ENCODE measurements at regions not wholly inside any gene's neighbourhood (a gene's known extent, or its start where the extent isn't known, plus 50 kb on each side); places are given as distances from the start of the nearest gene placed in this dataset.

- TF ChIP-seq, protein P1, sequence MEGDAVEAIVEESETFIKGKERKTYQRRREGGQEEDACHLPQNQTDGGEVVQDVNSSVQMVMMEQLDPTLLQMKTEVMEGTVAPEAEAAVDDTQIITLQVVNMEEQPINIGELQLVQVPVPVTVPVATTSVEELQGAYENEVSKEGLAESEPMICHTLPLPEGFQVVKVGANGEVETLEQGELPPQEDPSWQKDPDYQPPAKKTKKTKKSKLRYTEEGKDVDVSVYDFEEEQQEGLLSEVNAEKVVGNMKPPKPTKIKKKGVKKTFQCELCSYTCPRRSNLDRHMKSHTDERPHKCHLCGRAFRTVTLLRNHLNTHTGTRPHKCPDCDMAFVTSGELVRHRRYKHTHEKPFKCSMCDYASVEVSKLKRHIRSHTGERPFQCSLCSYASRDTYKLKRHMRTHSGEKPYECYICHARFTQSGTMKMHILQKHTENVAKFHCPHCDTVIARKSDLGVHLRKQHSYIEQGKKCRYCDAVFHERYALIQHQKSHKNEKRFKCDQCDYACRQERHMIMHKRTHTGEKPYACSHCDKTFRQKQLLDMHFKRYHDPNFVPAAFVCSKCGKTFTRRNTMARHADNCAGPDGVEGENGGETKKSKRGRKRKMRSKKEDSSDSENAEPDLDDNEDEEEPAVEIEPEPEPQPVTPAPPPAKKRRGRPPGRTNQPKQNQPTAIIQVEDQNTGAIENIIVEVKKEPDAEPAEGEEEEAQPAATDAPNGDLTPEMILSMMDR (IDR thresholded peaks at IDR 0.05) = no peak
- ChIA-PET POLR2A (interaction anchor here (0.8 to 2.4 kb wide), 11 partner anchors 13 to 668 kb away, joined by 3 to 16 read pairs (median 4); partner anchors contain the start of genes CCDC93, DDX18 and INSIG2), CTCF (interaction anchor here (0.8 to 1.9 kb wide), 3 partner anchors 16 to 184 kb away, joined by 3 to 7 read pairs (median 5); no protein-coding TSS in a partner anchor)
- peak overlapping the region; percentile 96 for H3K4me3 Mint-ChIP-seq
- DNase-seq (no peak), ATAC-seq (ENCODE audit: poor library complexity) (no peak)
- Histone ChIP-seq H3K4me3 (ENCODE audit: low read length) (peak overlapping the region; percentile 76), H3K27ac (ENCODE audit: low read depth in 1 of 2, low read length in 2 of 2) (peak overlapping the region in 1 of 2 donors; percentile 53), H3K4me1 (ENCODE audit: insufficient read depth, low read length) (peaks cover 18% of the 10 kb centered on the region), H3K27me3 (ENCODE audit: control insufficient read depth in 1 of 2, insufficient read depth in 2 of 2, low read length in 2 of 2) (no peaks in the 10 kb centered on the region), H3K36me3 (ENCODE audit: insufficient read depth, low read length) (no peaks in the 10 kb centered on the region), H3K9me3 (ENCODE audit: control insufficient read depth in 1 of 2, insufficient read depth in 1 of 2, low read length in 2 of 2) (no peaks in the 10 kb centered on the region)
- no peaks in the 10 kb centered on the region for H3K9me3 Mint-ChIP-seq
- H3K27me3 Mint-ChIP-seq = no peaks in the 10 kb centered on the region
- intact Hi-C loops (cut with DNase I, micrococcal nuclease) = loop anchor here (2.0 to 10.0 kb wide), 8 partner anchors 92 to 1180 kb away; partner anchors contain the start of genes CCDC93 (in 2 of the 2), DDX18 (in 2 of the 2), C2orf76 (in 1 of the 2) and DBI (in 1 of the 2)
- peaks cover 16% of the 10 kb centered on the region for H3K4me1 Mint-ChIP-seq (ENCODE audit: low read depth)
- H3K27ac Mint-ChIP-seq = peak overlapping the region; percentile 87
- H3K36me3 Mint-ChIP-seq (ENCODE audit: low read depth) = peaks cover 9% of the 10 kb centered on the region
Measured at GRCh38 chr2:118186858-118187254, 98.6 kb downstream of the INSIG2 start.

DNA sequence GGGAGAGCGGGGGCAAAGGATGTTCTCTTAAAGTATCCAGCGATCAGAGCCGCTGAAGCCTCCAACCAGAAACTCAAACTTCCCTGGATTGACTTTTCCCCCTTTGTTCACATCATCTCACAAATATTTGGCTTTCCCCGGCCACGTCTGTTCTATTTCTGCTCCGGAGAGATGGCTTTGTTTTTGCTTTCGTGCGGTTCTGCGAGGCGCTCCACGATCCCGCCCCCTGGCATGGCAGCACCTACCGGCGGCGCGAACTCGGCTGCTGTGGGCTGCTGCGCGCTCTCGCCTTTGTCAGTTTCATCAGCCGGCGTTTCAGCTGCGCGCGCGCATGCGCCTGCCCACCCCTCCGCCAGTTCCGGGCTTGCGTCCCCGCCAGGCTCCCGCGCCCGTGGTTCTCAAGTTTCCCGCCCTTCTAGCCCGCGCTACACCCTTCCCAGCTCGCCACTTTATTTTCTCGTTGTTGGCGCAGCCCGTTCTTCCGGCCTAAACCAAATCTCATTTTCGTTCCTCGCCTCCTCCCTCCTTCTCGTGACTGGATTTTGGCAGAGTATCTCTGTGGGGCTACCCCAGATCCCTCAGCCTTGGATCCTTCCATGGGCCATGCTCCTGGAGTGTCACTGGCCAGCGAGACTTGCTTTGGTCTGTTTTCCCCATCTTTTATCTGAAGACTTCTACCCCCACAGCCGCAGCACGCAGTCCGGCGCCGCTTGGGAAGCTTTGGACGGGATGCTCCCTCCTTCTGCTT lies 98.0 kb downstream of the INSIG2 start:
- Mint-ChIP-seq H3K27ac (peak overlapping the region; percentile 87), H3K4me3 (peak overlapping the region; percentile 96), H3K9me3 (no peaks in the 10 kb centered on the region), H3K36me3 (ENCODE audit: low read depth) (peaks cover 9% of the 10 kb centered on the region), H3K27me3 (no peaks in the 10 kb centered on the region), H3K4me1 (ENCODE audit: low read depth) (peaks cover 16% of the 10 kb centered on the region)
- H3K4me3 ChIP-seq (ENCODE audit: low read length) = peak overlapping the region; percentile 76
- H3K9me3 ChIP-seq (ENCODE audit: control insufficient read depth in 1 of 2, insufficient read depth in 1 of 2, low read length in 2 of 2) = no peaks in the 10 kb centered on the region
- ChIA-PET CTCF (interaction anchor here (0.7 to 1.9 kb wide), 4 partner anchors 16 to 183 kb away, joined by 3 to 7 read pairs (median 4); no protein-coding TSS in a partner anchor), POLR2A (interaction anchor here (0.8 to 2.4 kb wide), 11 partner anchors 14 to 669 kb away, joined by 3 to 16 read pairs (median 4); partner anchors contain the start of genes CCDC93, DDX18 and INSIG2)
- H3K27me3 ChIP-seq (ENCODE audit: control insufficient read depth in 1 of 2, insufficient read depth in 2 of 2, low read length in 2 of 2) = no peaks in the 10 kb centered on the region
- TF ChIP-seq, protein P1 (IDR thresholded peaks at IDR 0.05) = no peak
- no peaks in the 10 kb centered on the region for H3K36me3 ChIP-seq (ENCODE audit: insufficient read depth, low read length)
- intact Hi-C loops (cut with DNase I, micrococcal nuclease) = loop anchor here (2.0 to 10.0 kb wide), 8 partner anchors 91 to 1181 kb away; partner anchors contain the start of genes CCDC93 (in 2 of the 2), DDX18 (in 2 of the 2), C2orf76 (in 1 of the 2) and DBI (in 1 of the 2)
- H3K4me1 ChIP-seq (ENCODE audit: insufficient read depth, low read length) = peaks cover 18% of the 10 kb centered on the region
- ATAC-seq (ENCODE audit: poor library complexity) (peak; percentile 94), DNase-seq (peak; percentile 70 to 96 (median 86))
- H3K27ac ChIP-seq (ENCODE audit: low read depth in 1 of 2, low read length in 2 of 2) = peak overlapping the region; percentile 69 to 71

- H3K27me3 ChIP-seq (ENCODE audit: control insufficient read depth in 1 of 2, insufficient read depth in 2 of 2, low read length in 2 of 2) = no peaks in the 10 kb centered on the region
- peak overlapping the region; percentile 69 to 71 for H3K27ac ChIP-seq (ENCODE audit: low read depth in 1 of 2, low read length in 2 of 2)
- peak; percentile 15 to 67 (median 37) for DNase-seq
- Mint-ChIP-seq H3K4me1 (ENCODE audit: low read depth) (peaks cover 16% of the 10 kb centered on the region), H3K27ac (peak overlapping the region; percentile 87), H3K4me3 (peak overlapping the region; percentile 96), H3K36me3 (ENCODE audit: low read depth) (peaks cover 9% of the 10 kb centered on the region), H3K9me3 (no peaks in the 10 kb centered on the region), H3K27me3 (no peaks in the 10 kb centered on the region)
- peaks cover 18% of the 10 kb centered on the region for H3K4me1 ChIP-seq (ENCODE audit: insufficient read depth, low read length)
- ATAC-seq (ENCODE audit: poor library complexity) = peak; percentile 64
- ChIA-PET CTCF (interaction anchor here (0.7 to 1.9 kb wide), 3 partner anchors 17 to 139 kb away, joined by 4 to 7 read pairs (median 5); no protein-coding TSS in a partner anchor), POLR2A (interaction anchor here (1.0 to 2.4 kb wide), 9 partner anchors 13 to 670 kb away, joined by 3 to 16 read pairs (median 4); partner anchors contain the start of genes DDX18 and INSIG2)
- intact Hi-C loops (cut with DNase I, micrococcal nuclease) = loop anchor here (2.0 to 10.0 kb wide), 8 partner anchors 91 to 1182 kb away; partner anchors contain the start of genes CCDC93 (in 2 of the 2), DDX18 (in 2 of the 2), C2orf76 (in 1 of the 2) and DBI (in 1 of the 2)
- H3K4me3 ChIP-seq (ENCODE audit: low read length) = peak overlapping the region; percentile 76
- no peaks in the 10 kb centered on the region for H3K9me3 ChIP-seq (ENCODE audit: control insufficient read depth in 1 of 2, insufficient read depth in 1 of 2, low read length in 2 of 2)
- TF ChIP-seq, protein P1 (IDR thresholded peaks at IDR 0.05) = no peak
- no peaks in the 10 kb centered on the region for H3K36me3 ChIP-seq (ENCODE audit: insufficient read depth, low read length)
Measured at GRCh38 chr2:118185210-118186109, 97.2 kb downstream of the INSIG2 start.
